RWPE2 (cell line): ENCODE measurements at regions not wholly inside any gene's neighbourhood (a gene's known extent, or its start where the extent isn't known, plus 50 kb on each side); places are given as distances from the start of the nearest gene placed in this dataset.
"Not testable (repeated sequence)": the region's sequence is repeated elsewhere in the genome, so short reads cannot be mapped to it uniquely, and the experiment has no call there.

Source experiments
- ATAC-seq: fragments of 200-7000 bp; cut with Tn5 transposase; 3 replicates; pipeline ENCODE4 v1.9.1; 2021; ENCODE audit warnings: low read depth
- DNase-seq: peaks from one replicate; pipeline ENCODE4 v3.0.0-alpha.2; 2020; ENCODE audit warnings: low spot score
- H3K27ac ChIP-seq: fragments of 450-650 bp; 2 replicates; pipeline ENCODE4 v1.5.1; 2017; ENCODE audit warnings: mild to moderate bottlenecking; ENCODE audit not compliant: poor library complexity, severe bottlenecking
- H3K27me3 ChIP-seq: fragments of 250-450 bp; sonication (Bioruptor Pico); 2 replicates; pipeline ENCODE4 v1.5.1; 2021; ENCODE audit warnings: mild to moderate bottlenecking, moderate library complexity; ENCODE audit not compliant: insufficient read depth, poor library complexity, severe bottlenecking
- H3K36me3 ChIP-seq: fragments of 250-450 bp; sonication (Bioruptor Pico); 2 replicates; pipeline ENCODE4 v1.5.1; 2020; ENCODE audit warnings: low read depth, mild to moderate bottlenecking, moderate library complexity
- H3K4me1 ChIP-seq: fragments of 250-450 bp; sonication (Bioruptor Pico); 2 replicates; pipeline ENCODE4 v1.5.1; 2021; ENCODE audit warnings: mild to moderate bottlenecking, moderate library complexity; ENCODE audit not compliant: insufficient read depth, poor library complexity, severe bottlenecking
- H3K4me3 ChIP-seq: fragments of 250-450 bp; sonication (Bioruptor Pico); 2 replicates; pipeline ENCODE4 v1.5.1; 2021; ENCODE audit warnings: mild to moderate bottlenecking, moderate library complexity; ENCODE audit not compliant: severe bottlenecking
- H3K9me3 ChIP-seq: fragments of 250-450 bp; sonication (Bioruptor Pico); 2 replicates; pipeline ENCODE4 v1.5.1; 2021; ENCODE audit warnings: mild to moderate bottlenecking, moderate library complexity; ENCODE audit not compliant: severe bottlenecking
- CTCF ChIP-seq: fragments of 450-650 bp; IDR thresholded peaks from one replicate; pipeline ENCODE4 v1.5.1; 2017; ENCODE audit warnings: mild to moderate bottlenecking, moderate library complexity; ENCODE audit not compliant: poor library complexity, severe bottlenecking

- no peak overlapping the region for H3K27ac ChIP-seq
- no peaks in the 10 kb centered on the region for H3K36me3 ChIP-seq
- no peak for DNase-seq
These were observed 300.1 kb downstream of the TFAP2B start for GRCh38 chr6:51118792-51119191.

GRCh38 chr6:51120016-51120415, 301.3 kb downstream of the TFAP2B start:
- DNase-seq, result no peak
- no peak overlapping the region for H3K27ac ChIP-seq

More at GRCh38 chr6:51118792-51119191, 300.1 kb downstream of the TFAP2B start:
- Histone ChIP-seq H3K4me1 (no peaks in the 10 kb centered on the region), H3K9me3 (no peaks in the 10 kb centered on the region), H3K4me3 (no peak overlapping the region), H3K27me3 (no peaks in the 10 kb centered on the region)
- no peak for TF ChIP-seq CTCF
- no peak for ATAC-seq

GRCh38 chr6:51121380-51121976, 302.8 kb downstream of the TFAP2B start:
- not testable (repeated sequence) for H3K9me3 ChIP-seq, H3K4me1 ChIP-seq, H3K27me3 ChIP-seq, DNase-seq, ATAC-seq, H3K27ac ChIP-seq, H3K36me3 ChIP-seq, H3K4me3 ChIP-seq

More at GRCh38 chr6:51120016-51120415, 301.3 kb downstream of the TFAP2B start:
- Histone ChIP-seq H3K27me3 (no peaks in the 10 kb centered on the region), H3K4me1 (no peaks in the 10 kb centered on the region), H3K36me3 (no peaks in the 10 kb centered on the region), H3K9me3 (no peaks in the 10 kb centered on the region), H3K4me3 (no peak overlapping the region)
- no peak for TF ChIP-seq CTCF
- ATAC-seq, result no peak

GRCh38 chr6:51129043-51129442, 310.4 kb downstream of the TFAP2B start:
- H3K4me3 ChIP-seq, result no peak overlapping the region
- no peak overlapping the region for H3K27ac ChIP-seq
- no peak for DNase-seq

GRCh38 chr6:51137777-51138176, 319.1 kb downstream of the TFAP2B start:
- ATAC-seq, result no peak
- DNase-seq, result no peak

More at GRCh38 chr6:51129043-51129442, 310.4 kb downstream of the TFAP2B start:
- H3K36me3 ChIP-seq, result no peaks in the 10 kb centered on the region
- H3K9me3 ChIP-seq, result no peaks in the 10 kb centered on the region
- no peaks in the 10 kb centered on the region for H3K27me3 ChIP-seq
- TF ChIP-seq CTCF, result no peak
- H3K4me1 ChIP-seq, result no peaks in the 10 kb centered on the region
- no peak for ATAC-seq

More at GRCh38 chr6:51137777-51138176, 319.1 kb downstream of the TFAP2B start:
- Histone ChIP-seq H3K27me3 (no peaks in the 10 kb centered on the region), H3K36me3 (no peaks in the 10 kb centered on the region), H3K27ac (no peak overlapping the region), H3K4me1 (no peaks in the 10 kb centered on the region), H3K9me3 (no peaks in the 10 kb centered on the region), H3K4me3 (no peak overlapping the region)
- TF ChIP-seq CTCF, result no peak
